Neural progenitor cell (in vitro differentiated cells): ENCODE measurements at regions not wholly inside any gene's neighbourhood (a gene's known extent, or its start where the extent isn't known, plus 50 kb on each side); places are given as distances from the start of the nearest gene placed in this dataset.

Source experiments
- EZH2 ChIP-seq: fragments of 200-600 bp; sonication (generic); IDR thresholded peaks from 2 replicates; pipeline ENCODE4 v1.6.1; 2017; ENCODE audit warnings: antibody characterized with exemption, mild to moderate bottlenecking, moderate library complexity
- TF ChIP-seq, protein P1 (sequence below): fragments of 200-600 bp; sonication (generic); IDR thresholded peaks from 2 replicates; pipeline ENCODE4 v1.5.1; 2017; ENCODE audit warnings: antibody characterized with exemption, mild to moderate bottlenecking

DNA sequence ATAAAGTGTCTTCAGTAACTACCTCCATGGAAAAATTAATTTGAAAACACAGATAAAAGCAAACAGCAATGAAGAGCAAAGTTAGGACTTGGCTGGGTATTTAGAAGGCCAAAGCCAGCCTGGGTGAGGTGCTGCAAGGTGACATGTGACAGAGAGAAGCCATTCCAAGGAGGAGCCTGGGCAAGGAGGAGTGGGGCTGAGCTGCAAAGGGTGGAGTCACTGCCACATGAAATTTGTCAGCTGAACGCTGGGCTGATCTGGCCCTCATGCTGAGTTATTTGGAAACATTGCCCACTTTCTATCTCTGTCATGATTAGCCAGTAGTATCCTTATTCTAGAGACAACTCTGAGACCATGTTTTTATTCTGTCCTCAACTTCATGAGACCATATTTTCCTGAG lies 76.3 kb downstream of the PERP start:
- TF ChIP-seq EZH2 = no peak
- TF ChIP-seq, protein P1, sequence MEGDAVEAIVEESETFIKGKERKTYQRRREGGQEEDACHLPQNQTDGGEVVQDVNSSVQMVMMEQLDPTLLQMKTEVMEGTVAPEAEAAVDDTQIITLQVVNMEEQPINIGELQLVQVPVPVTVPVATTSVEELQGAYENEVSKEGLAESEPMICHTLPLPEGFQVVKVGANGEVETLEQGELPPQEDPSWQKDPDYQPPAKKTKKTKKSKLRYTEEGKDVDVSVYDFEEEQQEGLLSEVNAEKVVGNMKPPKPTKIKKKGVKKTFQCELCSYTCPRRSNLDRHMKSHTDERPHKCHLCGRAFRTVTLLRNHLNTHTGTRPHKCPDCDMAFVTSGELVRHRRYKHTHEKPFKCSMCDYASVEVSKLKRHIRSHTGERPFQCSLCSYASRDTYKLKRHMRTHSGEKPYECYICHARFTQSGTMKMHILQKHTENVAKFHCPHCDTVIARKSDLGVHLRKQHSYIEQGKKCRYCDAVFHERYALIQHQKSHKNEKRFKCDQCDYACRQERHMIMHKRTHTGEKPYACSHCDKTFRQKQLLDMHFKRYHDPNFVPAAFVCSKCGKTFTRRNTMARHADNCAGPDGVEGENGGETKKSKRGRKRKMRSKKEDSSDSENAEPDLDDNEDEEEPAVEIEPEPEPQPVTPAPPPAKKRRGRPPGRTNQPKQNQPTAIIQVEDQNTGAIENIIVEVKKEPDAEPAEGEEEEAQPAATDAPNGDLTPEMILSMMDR = no peak
